ENCODE measurements at regions not wholly inside any gene's neighbourhood (a gene's known extent, or its start where the extent isn't known, plus 50 kb on each side); places are given as distances from the start of the nearest gene placed in this dataset.
A peak's percentile ranks its signal among the peaks of the same experiment; 100 is the strongest.
"Not testable (repeated sequence)": the region's sequence is repeated elsewhere in the genome, so short reads cannot be mapped to it uniquely, and the experiment has no call there.

GRCh38 chr19:31893491-31893890 lies 451.9 kb upstream of the ZNF507 start:
- CTCF ChIA-PET (ENCODE audit: low intra/inter-chr PET ratio, low total read pairs); H4K20me1 ChIP-seq (ENCODE audit: insufficient read depth, low read length); H3K4me3 ChIP-seq (replicated peaks in 1 of 3; ENCODE audit: insufficient read depth in 1 of 3, low read depth in 2 of 3, low read length in 3 of 3); H3K4me2 ChIP-seq (ENCODE audit: low read depth, low read length); in situ Hi-C loops (cut with HindIII; ENCODE audit: extremely low pct_ligation_motif_present, low pct_unique_long_range_greater_than_20kb); BruUV-seq (replicated peaks); H2AFZ ChIP-seq (ENCODE audit: low read length); H3K4me1 ChIP-seq (ENCODE audit: insufficient read depth, low read length); H3K36me3 ChIP-seq (replicated peaks in 1 of 2; ENCODE audit: control insufficient read depth in 1 of 2, insufficient read depth in 2 of 2, low read length in 2 of 2); H3K9ac ChIP-seq (ENCODE audit: insufficient read depth, low read depth, low read length); H3K79me2 ChIP-seq (ENCODE audit: insufficient read depth, low read length); POLR2A ChIA-PET; FAIRE-seq; H3K27me3 ChIP-seq (ENCODE audit: control insufficient read depth in 1 of 2, insufficient read depth in 2 of 2, low read length in 2 of 2); ATAC-seq; intact Hi-C loops (cut with micrococcal nuclease; ENCODE audit: unreplicated experiment); H3K27ac ChIP-seq (ENCODE audit: extremely low read length, insufficient read depth, low read length); DNase-seq (ENCODE audit: low spot score); TF ChIP-seq CREB1 (CRISPR knock-in tag; IDR thresholded peaks at IDR 0.05): not testable (repeated sequence)
- H3K9me3 ChIP-seq (ENCODE audit: low read length) = peaks cover 95% of the 10 kb centered on the region
- TF ChIP-seq CREB1 (IDR thresholded peaks at IDR 0.05) = peak; percentile 59; the same call in 1 of the 2 replicates
- 2% methylated on average over 4 of the region's 4 CpGs for WGBS (ENCODE audit: low lambda C conversion rate)

- ChIA-PET POLR2A (no interaction called here), CTCF (ENCODE audit: low intra/inter-chr PET ratio, low total read pairs) (no interaction called here)
- no peak overlapping the region for H3K4me2 ChIP-seq (ENCODE audit: low read depth, low read length)
- ATAC-seq (no peak), DNase-seq (ENCODE audit: low spot score) (no peak), FAIRE-seq (no peak)
- no peak overlapping the region for H3K4me3 ChIP-seq (replicated peaks in 1 of 3; ENCODE audit: insufficient read depth in 1 of 3, low read depth in 2 of 3, low read length in 3 of 3)
- no peak overlapping the region for H3K27ac ChIP-seq (ENCODE audit: extremely low read length, insufficient read depth, low read length)
- no peak overlapping the region for H3K9ac ChIP-seq (ENCODE audit: insufficient read depth, low read depth, low read length)
- H3K36me3 ChIP-seq (replicated peaks in 1 of 2; ENCODE audit: control insufficient read depth in 1 of 2, insufficient read depth in 2 of 2, low read length in 2 of 2) = no peaks in the 10 kb centered on the region
- no peaks in the 10 kb centered on the region for H3K79me2 ChIP-seq (ENCODE audit: insufficient read depth, low read length)
- intact Hi-C loops (cut with micrococcal nuclease; ENCODE audit: unreplicated experiment) (no loop called here), in situ Hi-C loops (cut with HindIII; ENCODE audit: extremely low pct_ligation_motif_present, low pct_unique_long_range_greater_than_20kb) (no loop called here)
- no peaks in the 10 kb centered on the region for H3K4me1 ChIP-seq (ENCODE audit: insufficient read depth, low read length)
- no peak overlapping the region for H2AFZ ChIP-seq (ENCODE audit: low read length)
- 0% methylated on average over 1 of the region's 1 CpG for WGBS (ENCODE audit: low lambda C conversion rate)
- H4K20me1 ChIP-seq (ENCODE audit: insufficient read depth, low read length) = no peaks in the 10 kb centered on the region
- no TSS peak for BruUV-seq (replicated peaks)
- H3K9me3 ChIP-seq (ENCODE audit: low read length) = peaks cover 95% of the 10 kb centered on the region
- no peaks in the 10 kb centered on the region for H3K27me3 ChIP-seq (ENCODE audit: control insufficient read depth in 1 of 2, insufficient read depth in 2 of 2, low read length in 2 of 2)
- TF ChIP-seq HCFC1 (IDR thresholded peaks at IDR 0.05; ENCODE audit: low read depth, low read length) (no peak), MED1 (CRISPR knock-in tag; IDR thresholded peaks at IDR 0.05) (no peak), FOSL2 (CRISPR knock-in tag; IDR thresholded peaks at IDR 0.05) (no peak), ZIK1 (CRISPR knock-in tag; IDR thresholded peaks at IDR 0.05; ENCODE audit: borderline replicate concordance, low read depth) (no peak), NPAS2 (CRISPR knock-in tag; IDR thresholded peaks at IDR 0.05; ENCODE audit: borderline replicate concordance) (no peak), TEAD3 (CRISPR knock-in tag; optimal IDR thresholded peaks at IDR 0.05; ENCODE audit: borderline replicate concordance) (no peak), DBP (CRISPR knock-in tag; IDR thresholded peaks at IDR 0.05; ENCODE audit: not compliant biosample characterization) (no peak), FOXP1 (IDR thresholded peaks at IDR 0.05) (no peak), FOXP1 (CRISPR knock-in tag; IDR thresholded peaks at IDR 0.05) (no peak), GZF1 (CRISPR knock-in tag; IDR thresholded peaks at IDR 0.05) (no peak), PHB2 (IDR thresholded peaks at IDR 0.05; ENCODE audit: partially characterized antibody) (no peak), TFE3 (CRISPR knock-in tag; IDR thresholded peaks at IDR 0.05) (no peak), SYNCRIP (IDR thresholded peaks at IDR 0.05; ENCODE audit: insufficient read depth, low read depth, low read length) (no peak), XRCC5 (optimal IDR thresholded peaks at IDR 0.05; ENCODE audit: low read length) (no peak), ZNF207 (IDR thresholded peaks at IDR 0.05; ENCODE audit: borderline replicate concordance) (no peak), STAT6 (CRISPR knock-in tag; IDR thresholded peaks at IDR 0.05; ENCODE audit: borderline replicate concordance) (no peak)
Observed at GRCh38 chr19:31894451-31894850, 451.0 kb upstream of the ZNF507 start.

Data from HepG2 (cell line).